ENCODE measurements at regions not wholly inside any gene's neighbourhood (a gene's known extent, or its start where the extent isn't known, plus 50 kb on each side); places are given as distances from the start of the nearest gene placed in this dataset.

DNA sequence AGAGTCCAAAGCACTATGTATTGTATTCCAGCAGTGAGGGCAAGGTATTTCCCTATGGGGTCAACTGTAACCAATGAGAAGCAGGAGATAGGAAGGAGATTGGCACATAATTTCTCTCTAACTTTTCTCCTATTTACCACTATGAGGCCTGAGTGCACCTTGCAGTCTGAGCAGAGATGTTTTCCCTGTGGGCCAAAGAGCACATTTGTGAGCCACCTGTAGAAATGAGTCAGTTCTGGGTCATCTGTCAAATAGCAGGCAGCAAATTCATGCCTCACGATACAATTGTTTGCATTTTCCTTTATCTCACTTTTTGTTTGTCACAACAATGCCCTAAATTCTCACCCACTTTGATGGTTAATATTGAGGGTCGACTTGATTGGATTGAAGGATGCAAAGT, 547.2 kb upstream of the NCAM2 start:
- in situ Hi-C loops (cut with MboI; ENCODE audit: low sequenced_read_pairs in 4 of 4), result no loop called here
- H3K4me1 ChIP-seq, result no peaks in the 10 kb centered on the region
- no peaks in the 10 kb centered on the region for H3K27me3 ChIP-seq
- H3K9me3 ChIP-seq, result no peaks in the 10 kb centered on the region
- H3K4me3 ChIP-seq, result no peak overlapping the region
- ATAC-seq (no peak), DNase-seq (no peak)
- TF ChIP-seq POLR2A (IDR thresholded peaks at IDR 0.05), result no peak
- TF ChIP-seq, protein P1, sequence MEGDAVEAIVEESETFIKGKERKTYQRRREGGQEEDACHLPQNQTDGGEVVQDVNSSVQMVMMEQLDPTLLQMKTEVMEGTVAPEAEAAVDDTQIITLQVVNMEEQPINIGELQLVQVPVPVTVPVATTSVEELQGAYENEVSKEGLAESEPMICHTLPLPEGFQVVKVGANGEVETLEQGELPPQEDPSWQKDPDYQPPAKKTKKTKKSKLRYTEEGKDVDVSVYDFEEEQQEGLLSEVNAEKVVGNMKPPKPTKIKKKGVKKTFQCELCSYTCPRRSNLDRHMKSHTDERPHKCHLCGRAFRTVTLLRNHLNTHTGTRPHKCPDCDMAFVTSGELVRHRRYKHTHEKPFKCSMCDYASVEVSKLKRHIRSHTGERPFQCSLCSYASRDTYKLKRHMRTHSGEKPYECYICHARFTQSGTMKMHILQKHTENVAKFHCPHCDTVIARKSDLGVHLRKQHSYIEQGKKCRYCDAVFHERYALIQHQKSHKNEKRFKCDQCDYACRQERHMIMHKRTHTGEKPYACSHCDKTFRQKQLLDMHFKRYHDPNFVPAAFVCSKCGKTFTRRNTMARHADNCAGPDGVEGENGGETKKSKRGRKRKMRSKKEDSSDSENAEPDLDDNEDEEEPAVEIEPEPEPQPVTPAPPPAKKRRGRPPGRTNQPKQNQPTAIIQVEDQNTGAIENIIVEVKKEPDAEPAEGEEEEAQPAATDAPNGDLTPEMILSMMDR (IDR thresholded peaks at IDR 0.05 in 4 of 5, conservative IDR thresholded peaks at IDR 0.05 in 1 of 5), result no peak
- intact Hi-C loops (cut with DNase I; ENCODE audit: low total_unique reads), result no loop called here
- no peak overlapping the region for H3K27ac ChIP-seq
- H3K36me3 ChIP-seq, result no peaks in the 10 kb centered on the region

DNA sequence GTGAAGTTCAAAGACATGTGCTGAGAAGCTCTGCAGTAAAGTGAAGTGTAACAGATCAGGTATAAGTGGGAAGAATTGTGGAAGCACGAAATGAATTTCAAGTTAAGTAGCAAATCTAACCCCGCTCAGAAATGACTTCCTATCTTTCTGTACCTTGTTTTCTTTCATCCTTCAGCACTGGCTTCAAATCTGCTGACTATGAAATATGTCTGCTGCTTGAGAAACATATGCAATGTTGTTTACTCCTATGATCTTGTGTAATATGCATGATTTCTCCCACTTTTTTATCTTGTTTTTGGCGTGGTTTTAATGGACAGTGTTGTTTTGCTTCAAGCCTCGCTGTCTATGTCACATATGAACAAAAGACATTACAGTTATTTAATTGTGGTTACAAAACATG, 545.3 kb upstream of the NCAM2 start:
- H3K4me3 ChIP-seq, result no peak overlapping the region
- DNase-seq, result no peak
- in situ Hi-C loops (cut with MboI; ENCODE audit: low sequenced_read_pairs in 4 of 4) (no loop called here), intact Hi-C loops (cut with DNase I; ENCODE audit: low total_unique reads) (no loop called here)
- H3K9me3 ChIP-seq, result no peaks in the 10 kb centered on the region
- ATAC-seq, result no peak
- H3K36me3 ChIP-seq, result no peaks in the 10 kb centered on the region
- TF ChIP-seq, protein P1 (IDR thresholded peaks at IDR 0.05 in 4 of 5, conservative IDR thresholded peaks at IDR 0.05 in 1 of 5), result no peak
- no peak for TF ChIP-seq POLR2A (IDR thresholded peaks at IDR 0.05)
- no peak overlapping the region for H3K27ac ChIP-seq
- no peaks in the 10 kb centered on the region for H3K4me1 ChIP-seq
- no peaks in the 10 kb centered on the region for H3K27me3 ChIP-seq

DNA sequence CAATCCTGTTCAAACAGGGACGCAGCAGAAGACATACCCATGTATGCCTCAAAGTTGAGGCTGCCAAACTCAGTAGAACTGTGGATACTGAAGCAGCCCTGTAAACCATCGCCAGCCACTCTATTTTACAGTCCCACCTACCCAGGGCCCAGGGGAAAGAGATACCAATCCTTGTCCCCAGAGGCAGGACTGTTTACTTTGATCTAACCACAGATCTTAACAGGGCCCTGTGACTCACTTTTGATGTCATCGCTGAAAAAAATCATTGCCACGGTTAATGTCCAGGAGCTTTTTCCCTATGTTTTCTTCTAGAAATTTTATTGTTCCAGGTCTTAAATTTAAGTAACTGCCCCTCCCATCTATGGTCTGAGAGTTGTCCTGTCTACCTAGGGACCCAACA, 538.4 kb upstream of the NCAM2 start:
- no peaks in the 10 kb centered on the region for H3K4me1 ChIP-seq
- no peaks in the 10 kb centered on the region for H3K36me3 ChIP-seq
- H3K9me3 ChIP-seq, result no peaks in the 10 kb centered on the region
- ATAC-seq (no peak), DNase-seq (no peak)
- in situ Hi-C loops (cut with MboI; ENCODE audit: low sequenced_read_pairs in 4 of 4), result no loop called here
- H3K4me3 ChIP-seq, result no peak overlapping the region
- intact Hi-C loops (cut with DNase I; ENCODE audit: low total_unique reads), result no loop called here
- no peak overlapping the region for H3K27ac ChIP-seq
- no peaks in the 10 kb centered on the region for H3K27me3 ChIP-seq
- TF ChIP-seq POLR2A (IDR thresholded peaks at IDR 0.05), result no peak
- TF ChIP-seq, protein P1 (IDR thresholded peaks at IDR 0.05 in 4 of 5, conservative IDR thresholded peaks at IDR 0.05 in 1 of 5), result no peak

DNA sequence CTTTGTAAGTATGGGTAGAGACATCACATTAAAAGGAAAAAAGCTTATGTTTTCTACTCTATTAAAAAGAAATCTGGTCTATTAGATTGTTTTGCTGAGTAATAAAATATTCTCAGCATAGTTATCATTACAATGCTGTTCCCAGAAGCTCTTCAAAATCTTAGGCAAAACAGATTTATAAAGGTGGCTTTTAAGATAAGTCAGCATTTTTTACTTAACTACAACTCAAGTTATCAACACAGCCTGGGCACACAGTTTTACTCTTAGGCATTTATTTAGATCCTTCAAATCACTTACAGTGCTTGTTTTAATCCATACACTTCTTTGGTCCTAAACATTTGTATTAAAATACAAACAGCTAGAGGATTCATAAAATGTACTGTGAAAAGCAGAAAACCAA, 534.8 kb upstream of the NCAM2 start:
- intact Hi-C loops (cut with DNase I; ENCODE audit: low total_unique reads) (no loop called here), in situ Hi-C loops (cut with MboI; ENCODE audit: low sequenced_read_pairs in 4 of 4) (no loop called here)
- ATAC-seq, result no peak
- H3K27ac ChIP-seq, result no peak overlapping the region
- no peaks in the 10 kb centered on the region for H3K27me3 ChIP-seq
- no peaks in the 10 kb centered on the region for H3K9me3 ChIP-seq
- TF ChIP-seq POLR2A (IDR thresholded peaks at IDR 0.05), result no peak
- TF ChIP-seq, protein P1 (IDR thresholded peaks at IDR 0.05 in 4 of 5, conservative IDR thresholded peaks at IDR 0.05 in 1 of 5), result no peak
- H3K4me1 ChIP-seq, result no peaks in the 10 kb centered on the region
- no peaks in the 10 kb centered on the region for H3K36me3 ChIP-seq
- H3K4me3 ChIP-seq, result no peak overlapping the region
- DNase-seq, result no peak

DNA sequence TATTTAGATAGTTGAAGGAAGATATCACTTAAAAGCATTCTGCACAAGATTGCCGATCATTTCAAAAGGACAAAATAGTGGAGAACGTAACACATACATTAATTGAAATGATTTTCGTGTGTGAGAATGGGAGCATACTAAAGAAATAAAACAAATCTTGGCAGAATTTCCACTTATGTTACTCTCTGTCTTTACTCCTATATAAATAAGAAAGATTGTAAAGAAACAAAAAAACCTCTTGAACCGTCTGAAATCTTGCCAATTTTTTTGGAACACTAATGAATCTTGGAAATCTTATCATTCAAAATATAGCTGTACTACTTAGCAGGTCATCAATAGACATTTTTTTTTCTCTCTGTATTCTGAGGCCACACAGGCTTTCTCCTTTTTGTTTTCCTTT, 528.8 kb upstream of the NCAM2 start:
- ATAC-seq (no peak), DNase-seq (no peak)
- Histone ChIP-seq H3K4me1 (no peaks in the 10 kb centered on the region), H3K4me3 (no peak overlapping the region), H3K9me3 (no peaks in the 10 kb centered on the region), H3K36me3 (no peaks in the 10 kb centered on the region), H3K27me3 (no peaks in the 10 kb centered on the region), H3K27ac (no peak overlapping the region)
- intact Hi-C loops (cut with DNase I; ENCODE audit: low total_unique reads), result no loop called here
- in situ Hi-C loops (cut with MboI; ENCODE audit: low sequenced_read_pairs in 4 of 4), result no loop called here
- no peak for TF ChIP-seq POLR2A (IDR thresholded peaks at IDR 0.05)

All from gastrocnemius medialis (tissue), 4 donors.